22Rv1 (cell line): ENCODE measurements at regions not wholly inside any gene's neighbourhood (a gene's known extent, or its start where the extent isn't known, plus 50 kb on each side); places are given as distances from the start of the nearest gene placed in this dataset.

Experiments used
- H3K27ac ChIP-seq: fragments of 450-650 bp; 2 replicates; pipeline ENCODE4 v1.5.1; 2017
- CTCF ChIP-seq: fragments of 450-650 bp; IDR thresholded peaks from 2 replicates; pipeline ENCODE4 v1.5.1; 2017; ENCODE audit warnings: mild to moderate bottlenecking
- ZFX ChIP-seq: fragments of 450-650 bp; IDR thresholded peaks from 2 replicates; pipeline ENCODE4 v1.6.1; 2017; ENCODE audit warnings: antibody characterized with exemption, borderline replicate concordance

DNA sequence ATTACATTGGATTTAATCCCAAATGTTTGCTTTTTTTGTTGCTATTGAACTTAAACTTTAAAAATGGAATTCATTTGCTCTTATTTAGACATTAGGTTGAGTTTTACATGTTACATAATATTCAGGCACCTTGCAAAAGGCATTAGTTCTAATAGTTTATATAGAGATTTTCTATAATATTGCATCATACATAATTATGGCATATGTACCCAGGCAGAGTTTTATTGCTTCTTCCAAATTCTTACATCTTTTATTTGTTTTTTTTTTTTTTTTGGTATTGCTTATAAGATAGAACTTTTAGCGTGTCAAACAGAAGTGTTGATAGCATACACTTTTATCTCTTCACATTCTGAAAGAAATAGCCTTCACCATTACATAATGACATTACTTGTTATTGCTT lies 487.7 kb downstream of the GABRG1 start:
- TF ChIP-seq ZFX = no peak
- TF ChIP-seq CTCF = no peak
- no peak overlapping the region for H3K27ac ChIP-seq

DNA sequence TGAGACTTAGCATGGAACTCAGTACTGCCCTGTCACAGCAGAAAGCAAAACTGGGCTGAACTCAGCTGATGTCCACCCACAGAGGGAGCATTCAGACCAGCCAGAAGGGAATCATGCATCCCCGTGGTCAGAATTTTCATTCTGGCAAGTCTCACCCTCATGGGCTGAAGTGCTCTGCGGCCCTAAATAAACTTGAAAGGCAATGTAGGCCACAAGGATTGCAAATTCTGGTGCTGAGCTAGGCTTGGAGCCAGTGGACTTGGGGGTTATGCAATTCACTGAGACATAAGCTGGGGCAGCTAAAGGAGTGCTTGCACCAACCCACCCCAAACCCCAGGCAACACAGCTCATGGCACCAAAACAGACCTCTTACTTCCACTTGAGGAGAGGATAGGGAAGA lies 494.1 kb downstream of the GABRG1 start:
- TF ChIP-seq ZFX = no peak
- no peak overlapping the region for H3K27ac ChIP-seq

GRCh38 chr4:45621971-45622370 lies 501.9 kb downstream of the GABRG1 start:
- TF ChIP-seq ZFX = no peak
- TF ChIP-seq CTCF = no peak
- H3K27ac ChIP-seq = no peak overlapping the region

DNA sequence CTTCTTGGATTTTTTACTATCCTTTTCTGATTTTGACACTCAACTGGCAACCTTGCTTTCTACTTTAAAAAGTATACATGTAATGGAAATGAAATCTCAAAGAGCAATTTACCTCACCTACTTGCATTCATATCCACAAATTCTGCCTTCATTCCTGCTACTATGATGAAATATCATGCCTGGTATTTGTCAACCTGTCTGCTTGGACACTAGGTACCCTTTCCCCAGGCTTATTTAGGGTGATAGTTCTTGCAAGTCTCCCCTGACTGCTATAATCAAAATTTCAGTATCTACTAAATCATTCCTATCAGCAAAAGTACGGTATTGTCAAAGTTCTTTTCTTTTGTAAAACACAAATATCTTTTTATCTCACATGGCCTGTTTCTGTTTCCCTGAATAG lies 503.0 kb downstream of the GABRG1 start:
- no peak for TF ChIP-seq ZFX
- no peak for TF ChIP-seq CTCF
- H3K27ac ChIP-seq = no peak overlapping the region

GRCh38 chr4:45596379-45597101 lies 527.3 kb downstream of the GABRG1 start:
- TF ChIP-seq CTCF = no peak
- TF ChIP-seq ZFX = no peak
- H3K27ac ChIP-seq = no peak overlapping the region

- peak overlapping the region; percentile 66 for H3K27ac ChIP-seq
- TF ChIP-seq CTCF = no peak
- no peak for TF ChIP-seq ZFX
Measured at GRCh38 chr4:45580334-45580733, 543.5 kb downstream of the GABRG1 start.

GRCh38 chr4:45578874-45579273 lies 545.0 kb downstream of the GABRG1 start:
- TF ChIP-seq ZFX (no peak), CTCF (no peak)
- H3K27ac ChIP-seq = peak overlapping the region; percentile 66

- TF ChIP-seq ZFX = no peak
- TF ChIP-seq CTCF = no peak
- no peak overlapping the region for H3K27ac ChIP-seq
Measured at GRCh38 chr4:45576275-45576674, 547.6 kb downstream of the GABRG1 start.
